ENCODE measurements at regions not wholly inside any gene's neighbourhood (a gene's known extent, or its start where the extent isn't known, plus 50 kb on each side); places are given as distances from the start of the nearest gene placed in this dataset.

GRCh38 chr17:71919896-71920295 lies 200.9 kb upstream of the SOX9 start:
- POLR2A ChIA-PET = no interaction called here
- CTCF ChIA-PET = no interaction called here

GRCh38 chr17:71921796-71922195 lies 199.0 kb upstream of the SOX9 start:
- ChIA-PET POLR2A (no interaction called here), CTCF (no interaction called here)

GRCh38 chr17:71922439-71922838 lies 198.4 kb upstream of the SOX9 start:
- POLR2A ChIA-PET = no interaction called here
- CTCF ChIA-PET = no interaction called here

GRCh38 chr17:71926746-71927398 lies 193.9 kb upstream of the SOX9 start:
- ChIA-PET POLR2A (no interaction called here), CTCF (no interaction called here)

- POLR2A ChIA-PET = no interaction called here
- CTCF ChIA-PET = no interaction called here
Observed at GRCh38 chr17:71933306-71933705, 187.5 kb upstream of the SOX9 start.

GRCh38 chr17:71934520-71934919 lies 186.3 kb upstream of the SOX9 start:
- CTCF ChIA-PET = no interaction called here
- POLR2A ChIA-PET = no interaction called here

- ChIA-PET CTCF (no interaction called here), POLR2A (no interaction called here)
Observed at GRCh38 chr17:71935341-71935740, 185.5 kb upstream of the SOX9 start.

- CTCF ChIA-PET = no interaction called here
- POLR2A ChIA-PET = no interaction called here
Observed at GRCh38 chr17:71936977-71937376, 183.8 kb upstream of the SOX9 start.

GRCh38 chr17:71937914-71938313 lies 182.9 kb upstream of the SOX9 start:
- POLR2A ChIA-PET = interaction anchor here (0.5 kb wide), 1 partner anchor 656 kb away, joined by 3 read pairs; no protein-coding TSS in a partner anchor
- CTCF ChIA-PET = no interaction called here

- CTCF ChIA-PET = no interaction called here
- POLR2A ChIA-PET = interaction anchor here (0.5 kb wide), 1 partner anchor 656 kb away, joined by 3 read pairs; no protein-coding TSS in a partner anchor
Observed at GRCh38 chr17:71938340-71939010, 182.3 kb upstream of the SOX9 start.

GRCh38 chr17:71941920-71942319 lies 178.9 kb upstream of the SOX9 start:
- ChIA-PET CTCF (no interaction called here), POLR2A (no interaction called here)

GRCh38 chr17:71942626-71943025 lies 178.2 kb upstream of the SOX9 start:
- POLR2A ChIA-PET = no interaction called here
- CTCF ChIA-PET = no interaction called here

GRCh38 chr17:71948703-71949422 lies 172.0 kb upstream of the SOX9 start:
- ChIA-PET CTCF (no interaction called here), POLR2A (no interaction called here)

- CTCF ChIA-PET = no interaction called here
- POLR2A ChIA-PET = no interaction called here
Observed at GRCh38 chr17:71959154-71959553, 161.7 kb upstream of the SOX9 start.

GRCh38 chr17:71963351-71963750 lies 157.5 kb upstream of the SOX9 start:
- POLR2A ChIA-PET = no interaction called here
- CTCF ChIA-PET = no interaction called here

GRCh38 chr17:71963791-71964190 lies 157.0 kb upstream of the SOX9 start:
- CTCF ChIA-PET = no interaction called here
- POLR2A ChIA-PET = no interaction called here

GRCh38 chr17:71964559-71964958 lies 156.3 kb upstream of the SOX9 start:
- ChIA-PET CTCF (no interaction called here), POLR2A (no interaction called here)

GRCh38 chr17:71966055-71966454 lies 154.8 kb upstream of the SOX9 start:
- ChIA-PET CTCF (no interaction called here), POLR2A (no interaction called here)

GRCh38 chr17:71966459-71967313 lies 154.1 kb upstream of the SOX9 start:
- CTCF ChIA-PET = no interaction called here
- POLR2A ChIA-PET = no interaction called here

GRCh38 chr17:71969500-71969899 lies 151.3 kb upstream of the SOX9 start:
- ChIA-PET CTCF (no interaction called here), POLR2A (no interaction called here)

- ChIA-PET POLR2A (no interaction called here), CTCF (no interaction called here)
Observed at GRCh38 chr17:71970312-71970711, 150.5 kb upstream of the SOX9 start.

Measured in activated CD8-positive, alpha-beta memory T cell treated with anti-CD3 and anti-CD28 coated beads for 36 hours (primary cell).